ENCODE measurements at regions not wholly inside any gene's neighbourhood (a gene's known extent, or its start where the extent isn't known, plus 50 kb on each side); places are given as distances from the start of the nearest gene placed in this dataset.
"Not testable (repeated sequence)": the region's sequence is repeated elsewhere in the genome, so short reads cannot be mapped to it uniquely, and the experiment has no call there.

DNA sequence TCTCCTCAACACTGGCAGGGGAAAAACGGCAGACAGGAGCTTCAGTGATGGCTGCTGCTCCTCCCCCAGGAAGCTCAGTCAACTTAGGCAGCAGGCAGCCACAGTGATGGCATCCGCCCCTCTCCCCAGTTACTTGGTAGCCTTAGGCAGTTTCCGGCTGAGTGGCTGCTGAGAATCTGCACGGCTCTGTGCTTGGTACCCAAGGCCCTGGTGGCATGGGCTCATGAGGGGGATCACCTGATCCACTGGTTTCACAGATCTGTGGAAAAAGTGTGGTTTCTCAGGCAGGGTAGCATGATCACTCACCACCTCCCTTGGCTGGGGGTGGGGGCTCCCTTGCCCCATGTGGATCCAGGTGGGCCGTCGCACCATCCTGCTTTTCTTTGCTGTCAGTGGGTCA is 244.6 kb upstream of the MDGA2 start:
- 82 to 90% methylated on average over 2 to 6 of the region's 6 CpGs for WGBS, 2 donors
- no peaks in the 10 kb centered on the region for H3K9me3 ChIP-seq
- H3K36me3 ChIP-seq, result no peaks in the 10 kb centered on the region
- H3K27ac ChIP-seq, result no peak overlapping the region
- H3K4me1 ChIP-seq, result no peaks in the 10 kb centered on the region
- DNase-seq, result peak in 1 of 2 donors; percentile 3
- no peaks in the 10 kb centered on the region for H3K27me3 ChIP-seq
- no peak overlapping the region for H3K4me3 ChIP-seq
- TF ChIP-seq, protein P1, sequence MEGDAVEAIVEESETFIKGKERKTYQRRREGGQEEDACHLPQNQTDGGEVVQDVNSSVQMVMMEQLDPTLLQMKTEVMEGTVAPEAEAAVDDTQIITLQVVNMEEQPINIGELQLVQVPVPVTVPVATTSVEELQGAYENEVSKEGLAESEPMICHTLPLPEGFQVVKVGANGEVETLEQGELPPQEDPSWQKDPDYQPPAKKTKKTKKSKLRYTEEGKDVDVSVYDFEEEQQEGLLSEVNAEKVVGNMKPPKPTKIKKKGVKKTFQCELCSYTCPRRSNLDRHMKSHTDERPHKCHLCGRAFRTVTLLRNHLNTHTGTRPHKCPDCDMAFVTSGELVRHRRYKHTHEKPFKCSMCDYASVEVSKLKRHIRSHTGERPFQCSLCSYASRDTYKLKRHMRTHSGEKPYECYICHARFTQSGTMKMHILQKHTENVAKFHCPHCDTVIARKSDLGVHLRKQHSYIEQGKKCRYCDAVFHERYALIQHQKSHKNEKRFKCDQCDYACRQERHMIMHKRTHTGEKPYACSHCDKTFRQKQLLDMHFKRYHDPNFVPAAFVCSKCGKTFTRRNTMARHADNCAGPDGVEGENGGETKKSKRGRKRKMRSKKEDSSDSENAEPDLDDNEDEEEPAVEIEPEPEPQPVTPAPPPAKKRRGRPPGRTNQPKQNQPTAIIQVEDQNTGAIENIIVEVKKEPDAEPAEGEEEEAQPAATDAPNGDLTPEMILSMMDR (IDR thresholded peaks at IDR 0.05), result no peak
- no peak for TF ChIP-seq POLR2AphosphoS5 (IDR thresholded peaks at IDR 0.05)
- TF ChIP-seq EP300 (IDR thresholded peaks at IDR 0.05), result no peak
- TF ChIP-seq POLR2A (IDR thresholded peaks at IDR 0.05), result no peak
- peak in 1 of 2 donors; percentile 30 for ATAC-seq (ENCODE audit: low FRiP score in 2 of 2)

DNA sequence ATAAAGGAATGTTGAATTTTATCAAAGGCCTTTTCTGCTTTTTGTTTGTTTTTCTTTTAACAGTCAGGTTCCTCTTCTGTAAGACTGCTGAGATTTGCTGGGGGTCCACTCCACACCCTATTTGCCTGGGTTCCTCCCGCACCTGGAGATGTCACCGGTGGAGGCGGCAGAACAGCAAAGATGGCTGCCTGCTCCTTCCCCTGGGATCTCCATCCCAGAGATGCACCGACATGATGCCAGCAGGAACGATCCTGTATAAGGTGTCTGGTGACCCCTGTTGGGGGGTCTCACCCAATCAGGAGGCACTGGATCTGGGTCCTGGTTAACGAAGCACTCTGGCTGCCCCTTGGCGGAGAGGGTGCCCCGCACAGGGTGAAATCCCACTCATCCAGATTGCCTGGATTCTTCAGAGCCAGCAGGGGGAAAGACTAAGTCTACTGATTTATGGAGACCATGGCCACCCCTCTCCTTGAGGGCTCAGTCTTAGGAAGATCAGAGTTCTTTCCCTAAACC is 244.0 kb upstream of the MDGA2 start:
- Histone ChIP-seq H3K4me3 (no peak overlapping the region), H3K36me3 (no peaks in the 10 kb centered on the region), H3K27ac (no peak overlapping the region), H3K4me1 (no peaks in the 10 kb centered on the region), H3K9me3 (no peaks in the 10 kb centered on the region), H3K27me3 (no peaks in the 10 kb centered on the region)
- ATAC-seq (ENCODE audit: low FRiP score in 2 of 2) (peak in 1 of 2 donors; percentile 40), DNase-seq (no peak)
- TF ChIP-seq POLR2A (IDR thresholded peaks at IDR 0.05) (no peak), EP300 (IDR thresholded peaks at IDR 0.05) (no peak), POLR2AphosphoS5 (IDR thresholded peaks at IDR 0.05) (no peak)
- TF ChIP-seq, protein P1 (IDR thresholded peaks at IDR 0.05), result no peak
- 91 to 92% methylated on average over 7 to 8 of the region's 8 CpGs for WGBS, 2 donors

DNA sequence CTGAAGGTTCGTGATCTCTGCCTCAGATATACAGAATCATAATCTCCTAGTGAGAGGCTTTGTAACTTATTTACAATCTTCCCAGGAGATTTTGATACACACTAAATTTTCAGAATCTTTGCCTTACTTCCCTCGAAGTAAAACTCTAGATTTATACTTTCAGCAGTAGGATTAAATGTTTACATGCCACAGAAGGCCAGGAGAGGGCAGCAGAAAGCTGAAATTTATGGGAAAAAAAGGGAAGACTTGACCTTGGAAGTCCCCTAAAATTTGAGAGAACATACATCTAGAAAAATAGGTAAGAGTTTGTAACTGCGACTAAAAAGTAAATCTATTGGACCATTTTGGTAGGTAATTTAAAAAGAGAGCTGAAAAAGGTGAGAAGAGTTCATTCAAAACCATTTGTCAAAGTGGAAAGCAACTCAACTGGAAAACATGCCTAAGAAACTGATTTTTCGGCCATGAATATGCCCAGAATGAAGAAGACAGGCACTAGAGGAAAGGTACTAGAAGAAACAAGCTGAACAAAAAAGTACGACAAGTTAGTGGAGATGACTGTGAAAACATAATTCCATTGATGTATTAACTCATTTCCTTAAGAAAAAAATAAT is 242.0 kb upstream of the MDGA2 start:
- TF ChIP-seq, protein P1 (IDR thresholded peaks at IDR 0.05), result peak in 5 of 6 experiments; percentile 24 to 55 (median 34)
- no peak for TF ChIP-seq POLR2AphosphoS5 (IDR thresholded peaks at IDR 0.05)
- Histone ChIP-seq H3K9me3 (no peaks in the 10 kb centered on the region), H3K4me3 (no peak overlapping the region), H3K36me3 (no peaks in the 10 kb centered on the region), H3K27ac (no peak overlapping the region), H3K27me3 (no peaks in the 10 kb centered on the region), H3K4me1 (no peaks in the 10 kb centered on the region)
- ATAC-seq (ENCODE audit: low FRiP score in 2 of 2), result no peak
- 53 to 54% methylated on average over 5 of the region's 5 CpGs for WGBS, 2 donors
- DNase-seq, result no peak

DNA sequence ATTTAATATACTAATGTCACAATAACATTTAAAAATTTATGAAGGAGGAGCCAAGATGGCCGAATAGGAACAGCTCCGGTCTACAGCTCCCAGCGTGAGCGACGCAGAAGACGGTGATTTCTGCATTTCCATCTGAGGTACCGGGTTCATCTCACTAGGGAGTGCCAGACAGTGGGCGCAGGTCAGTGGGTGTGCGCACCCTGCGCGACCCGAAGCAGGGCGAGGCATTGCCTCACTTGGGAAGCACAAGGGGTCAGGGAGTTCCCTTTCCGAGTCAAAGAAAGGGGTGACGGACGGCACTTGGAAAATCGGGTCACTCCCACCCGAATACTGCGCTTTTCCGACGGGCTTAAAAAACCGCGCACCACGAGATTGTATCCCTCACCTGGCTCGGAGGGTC is 225.7 kb upstream of the MDGA2 start:
- not testable (repeated sequence) for H3K9me3 ChIP-seq; H3K4me3 ChIP-seq; H3K27me3 ChIP-seq; H3K4me1 ChIP-seq; H3K36me3 ChIP-seq; ATAC-seq (ENCODE audit: low FRiP score in 2 of 2); H3K27ac ChIP-seq
- peak in 1 of 2 donors; percentile 43 for DNase-seq
- WGBS, 2 donors, result 92 to 96% methylated on average over 13 to 21 of the region's 25 CpGs

DNA sequence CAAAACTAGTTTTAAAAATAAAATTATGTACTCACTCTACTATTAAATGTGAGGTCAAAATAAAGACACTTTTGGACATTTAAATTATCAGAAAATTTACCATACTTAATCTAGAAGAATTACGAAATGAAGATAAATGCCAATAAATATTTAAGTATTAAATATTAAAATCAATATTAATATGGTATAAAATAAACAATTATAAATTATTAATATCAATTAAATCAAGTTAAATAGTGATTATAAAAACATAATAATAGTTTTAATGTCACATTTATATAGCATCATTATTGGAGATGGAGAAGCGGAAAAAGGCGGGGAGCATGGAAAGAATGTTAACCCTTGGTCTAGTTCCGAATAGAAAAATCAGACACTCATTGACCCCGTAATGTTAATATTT is 224.3 kb upstream of the MDGA2 start:
- ATAC-seq (ENCODE audit: low FRiP score in 2 of 2) (no peak), DNase-seq (no peak)
- no peak overlapping the region for H3K27ac ChIP-seq
- WGBS, 2 donors, result 75 to 77% methylated on average over 5 of the region's 5 CpGs
- H3K36me3 ChIP-seq, result no peaks in the 10 kb centered on the region
- no peak overlapping the region for H3K4me3 ChIP-seq
- TF ChIP-seq, protein P1 (IDR thresholded peaks at IDR 0.05), result no peak
- TF ChIP-seq POLR2A (IDR thresholded peaks at IDR 0.05), result no peak
- TF ChIP-seq POLR2AphosphoS5 (IDR thresholded peaks at IDR 0.05), result no peak
- no peak for TF ChIP-seq EP300 (IDR thresholded peaks at IDR 0.05)
- H3K9me3 ChIP-seq, result no peaks in the 10 kb centered on the region
- no peaks in the 10 kb centered on the region for H3K4me1 ChIP-seq
- no peaks in the 10 kb centered on the region for H3K27me3 ChIP-seq

All from upper lobe of left lung (tissue), 6 donors.